ENCODE measurements at regions not wholly inside any gene's neighbourhood (a gene's known extent, or its start where the extent isn't known, plus 50 kb on each side); places are given as distances from the start of the nearest gene placed in this dataset.

GRCh38 chr14:98233656-98234055 lies 1038.3 kb downstream of the BCL11B start:
- Histone ChIP-seq H4K91ac (ENCODE audit: insufficient read depth, low read depth, low read length) (no peak overlapping the region), H3K18ac (ENCODE audit: low read depth, low read length) (no peak overlapping the region), H2AK5ac (ENCODE audit: low read depth, low read length) (no peak overlapping the region), H2BK5ac (ENCODE audit: low read depth, low read length, poor library complexity, severe bottlenecking) (no peak overlapping the region), H3K9me1 (ENCODE audit: insufficient read depth, low read length) (no peaks in the 10 kb centered on the region), H4K8ac (ENCODE audit: low read depth in 2 of 2, low read length in 2 of 2) (no peak overlapping the region), H3K79me1 (ENCODE audit: low read depth in 1 of 2, low read length in 2 of 2) (no peaks in the 10 kb centered on the region), H3K9me3 (ENCODE audit: control insufficient read depth, insufficient read depth, low read length) (peaks cover 24% of the 10 kb centered on the region), H2BK20ac (ENCODE audit: low read depth, low read length) (no peak overlapping the region), H4K5ac (ENCODE audit: low read depth, low read length) (no peak overlapping the region), H3K36me3 (ENCODE audit: control insufficient read depth, insufficient read depth, low read length) (no peaks in the 10 kb centered on the region), H2AK9ac (replicated peaks; ENCODE audit: low read depth, low read length, poor library complexity) (no peak overlapping the region), H3K4me2 (ENCODE audit: low read depth, low read length) (no peak overlapping the region), H2AFZ (replicated peaks; ENCODE audit: low read length, poor library complexity) (no peak overlapping the region), H4K20me1 (ENCODE audit: insufficient read depth, low read length) (no peaks in the 10 kb centered on the region), H3K27me3 (ENCODE audit: control insufficient read depth, insufficient read depth, low read length) (no peaks in the 10 kb centered on the region), H2BK120ac (ENCODE audit: low read depth, low read length) (no peak overlapping the region), H3K4me3 (ENCODE audit: insufficient read depth, low read depth, low read length) (no peak overlapping the region), H3K9ac (ENCODE audit: low read depth, low read length) (no peak overlapping the region), H3K14ac (replicated peaks; ENCODE audit: low read depth, low read length) (no peak overlapping the region), H3K56ac (ENCODE audit: extremely low read depth, insufficient read depth, low read length) (no peak overlapping the region), H3K4ac (ENCODE audit: low read depth, low read length) (no peak overlapping the region), H2BK15ac (ENCODE audit: low read depth, low read length) (no peak overlapping the region), H3K4me1 (ENCODE audit: control insufficient read depth, insufficient read depth, low read length) (no peaks in the 10 kb centered on the region), H3K23ac (ENCODE audit: low read depth, low read length) (no peak overlapping the region), H3K27ac (ENCODE audit: insufficient read depth, low read length) (no peak overlapping the region)
- dilution Hi-C loops (cut with HindIII; ENCODE audit: low sequenced_read_pairs, unreplicated experiment) (no loop called here), in situ Hi-C loops (cut with MboI; ENCODE audit: low sequenced_read_pairs) (no loop called here), intact Hi-C loops (cut with micrococcal nuclease) (no loop called here)
- WGBS, 2 experiments (ENCODE audit: extremely low coverage in 2 of 2, insufficient read length in 1 of 2): no CpG with 5 or more reads among the region's 6 CpGs
- DNase-seq: no peak
- ATAC-seq (ENCODE audit: low read depth): no peak
- TF ChIP-seq MAZ (IDR thresholded peaks at IDR 0.05; ENCODE audit: borderline replicate concordance, low read depth, low read length): no peak
- no peak for TF ChIP-seq USF2 (IDR thresholded peaks at IDR 0.05; ENCODE audit: low read depth, low read length)
- no peak for TF ChIP-seq RAD21 (IDR thresholded peaks at IDR 0.05; ENCODE audit: low read length)
- TF ChIP-seq RCOR1 (IDR thresholded peaks at IDR 0.05; ENCODE audit: insufficient replicate concordance, low read length): no peak
- TF ChIP-seq CEBPB (IDR thresholded peaks at IDR 0.05; ENCODE audit: low read depth, low read length): no peak
- no peak for TF ChIP-seq NFE2L2 (IDR thresholded peaks at IDR 0.05; ENCODE audit: low read depth, low read length)
- no peak for TF ChIP-seq CTCF (conservative IDR thresholded peaks at IDR 0.05; ENCODE audit: low read depth, low read length)
- TF ChIP-seq SMC3 (IDR thresholded peaks at IDR 0.05; ENCODE audit: low read depth, low read length): no peak
- TF ChIP-seq RFX5 (IDR thresholded peaks at IDR 0.05; ENCODE audit: low read depth, low read length): no peak
- no peak for TF ChIP-seq CHD1 (IDR thresholded peaks at IDR 0.05; ENCODE audit: low read depth, low read length)
- TF ChIP-seq MXI1 (IDR thresholded peaks at IDR 0.05; ENCODE audit: borderline replicate concordance, low read depth, low read length): no peak
- TF ChIP-seq FOS (IDR thresholded peaks at IDR 0.05; ENCODE audit: low read depth, low read length): no peak
- no peak for TF ChIP-seq MAFK (IDR thresholded peaks at IDR 0.05; ENCODE audit: low read depth, low read length)
- TF ChIP-seq BHLHE40 (IDR thresholded peaks at IDR 0.05; ENCODE audit: low read depth, low read length): no peak
- TF ChIP-seq POLR2A (IDR thresholded peaks at IDR 0.05; ENCODE audit: low read depth, low read length): no peak
- BruUV-seq (replicated peaks): no TSS peak
- POLR2A ChIA-PET (ENCODE audit: unreplicated experiment): no interaction called here
- CTCF ChIA-PET: no interaction called here

All from IMR-90 (cell line).